Kidney (tissue), 13 donors: ENCODE measurements at regions not wholly inside any gene's neighbourhood (a gene's known extent, or its start where the extent isn't known, plus 50 kb on each side); places are given as distances from the start of the nearest gene placed in this dataset.
A peak's percentile ranks its signal among the peaks of the same experiment; 100 is the strongest.

Experiments used
- DNase-seq, 5 donors: peaks; one replicate each; pipeline ENCODE4 v3.0.0-alpha.2; 2013 to 2020
- FAIRE-seq: peaks from 2 replicates; lab custom pipeline; 2012; peaks lifted over from hg19 to GRCh38; lab: Jason Lieb, UNC
- H3K27ac ChIP-seq, 2 donors: one replicate each; pipeline ENCODE4 v1.7.0; 2013; ENCODE audit warnings: low read depth in 2 of 2, low read length in 2 of 2, inconsistent platforms in 1 of 2
- H3K27me3 ChIP-seq: one replicate; pipeline ENCODE4 v1.7.1; 2013; ENCODE audit warnings: low read length, inconsistent platforms; ENCODE audit not compliant: control insufficient read depth, insufficient read depth
- H3K36me3 ChIP-seq, 3 donors: one replicate each; pipeline versions ENCODE4 v1.7.0 to v1.7.1; 2013; ENCODE audit warnings: low read length in 3 of 3, control low read depth in 1 of 3, inconsistent platforms in 1 of 3; ENCODE audit not compliant: insufficient read depth in 3 of 3, control insufficient read depth in 2 of 3
- H3K4me1 ChIP-seq, 3 donors: one replicate each; pipeline versions ENCODE4 v1.7.0 to v1.7.1; 2013; ENCODE audit warnings: low read length in 3 of 3, inconsistent platforms in 1 of 3, low read depth in 1 of 3; ENCODE audit not compliant: control insufficient read depth in 2 of 3, insufficient read depth in 2 of 3
- H3K4me3 ChIP-seq, 3 donors: one replicate each; pipeline versions ENCODE4 v1.7.0 to v1.8.1; 2013; ENCODE audit warnings: low read length in 3 of 3, control low read depth in 1 of 3, inconsistent platforms in 1 of 3
- H3K9ac ChIP-seq, 3 donors: one replicate each; pipeline versions ENCODE4 v1.7.0 to v1.7.1; 2013; ENCODE audit warnings: low read length in 3 of 3, control low read depth in 1 of 3, inconsistent platforms in 1 of 3
- H3K9me3 ChIP-seq, 3 donors: one replicate each; pipeline versions ENCODE4 v1.7.0 to v1.7.1; 2013; ENCODE audit warnings: low read length in 3 of 3, control low read depth in 1 of 3, inconsistent platforms in 1 of 3; ENCODE audit not compliant: control insufficient read depth in 2 of 3, insufficient read depth in 1 of 3
- CTCF ChIP-seq: IDR thresholded peaks from 3 replicates; pipeline ENCODE4 v1.5.1; 2012; ENCODE audit warnings: mild to moderate bottlenecking, moderate library complexity, borderline replicate concordance; ENCODE audit not compliant: insufficient read depth; ENCODE audit errors: extremely low read depth
- intact Hi-C: fragments of 100-400 bp; cut with DNase I; formaldehyde crosslinking; loops from one replicate; pipeline ENCODE4 v1.11.1; 2022
- donor health status: control.
- donor health status: control.
- donor health status: control.
- donor health status: control.
- donor health status: control.
- donor health status: DM: yes; HTN: yes; CAD: no.
- donor health status: Normal renal cell carcinoma (clear cell type).

GRCh38 chr20:41784209-41784958, 166.2 kb upstream of the CHD6 start:
- no peak for TF ChIP-seq CTCF
- no peak for FAIRE-seq

GRCh38 chr20:41783423-41784208, 165.4 kb upstream of the CHD6 start:
- no peak overlapping the region for H3K9ac ChIP-seq
- peak in 1 of 5 donors; percentile 13 for DNase-seq
- peak overlapping the region in 1 of 2 donors; percentile 34 for H3K27ac ChIP-seq
- H3K36me3 ChIP-seq, result no peaks in the 10 kb centered on the region
- H3K4me3 ChIP-seq, result peak overlapping the region in 1 of 3 donors; percentile 17
- intact Hi-C loops, result no loop called here
- no peaks in the 10 kb centered on the region for H3K27me3 ChIP-seq
- peaks cover 0 to 13% (median 2%) of the 10 kb centered on the region in 3 donors for H3K4me1 ChIP-seq
- H3K9me3 ChIP-seq, result no peaks in the 10 kb centered on the region
- no peak for TF ChIP-seq CTCF
- no peak for FAIRE-seq

More at GRCh38 chr20:41784209-41784958, 166.2 kb upstream of the CHD6 start:
- intact Hi-C loops, result no loop called here
- no peak overlapping the region for H3K9ac ChIP-seq
- no peaks in the 10 kb centered on the region for H3K27me3 ChIP-seq
- peak in 1 of 5 donors; percentile 27 for DNase-seq
- no peak overlapping the region for H3K27ac ChIP-seq
- H3K9me3 ChIP-seq, result no peaks in the 10 kb centered on the region
- H3K36me3 ChIP-seq, result no peaks in the 10 kb centered on the region
- peak overlapping the region in 1 of 3 donors; percentile 17 for H3K4me3 ChIP-seq
- H3K4me1 ChIP-seq, result peaks cover 0 to 13% (median 2%) of the 10 kb centered on the region in 3 donors

GRCh38 chr20:41782730-41783406, 164.7 kb upstream of the CHD6 start:
- Histone ChIP-seq H3K27me3 (no peaks in the 10 kb centered on the region), H3K9ac (no peak overlapping the region), H3K36me3 (no peaks in the 10 kb centered on the region), H3K27ac (peak overlapping the region in 1 of 2 donors; percentile 34), H3K9me3 (no peaks in the 10 kb centered on the region), H3K4me1 (peaks cover 0 to 13% (median 2%) of the 10 kb centered on the region in 3 donors), H3K4me3 (no peak overlapping the region)
- DNase-seq, result peak in 1 of 5 donors; percentile 71
- intact Hi-C loops, result no loop called here
- no peak for FAIRE-seq
- TF ChIP-seq CTCF, result no peak
